Keratinocyte (primary cell): ENCODE measurements at regions not wholly inside any gene's neighbourhood (a gene's known extent, or its start where the extent isn't known, plus 50 kb on each side); places are given as distances from the start of the nearest gene placed in this dataset.

Source experiments
- DNase-seq: peaks from one replicate; pipeline ENCODE4 v3.0.0-alpha.2; 2011; ENCODE audit warnings: low read depth, missing footprints, low spot score
- FAIRE-seq: peaks from 2 replicates; lab custom pipeline; 2011; peaks lifted over from hg19 to GRCh38; lab: Jason Lieb, UNC
- H2AFZ ChIP-seq: 2 replicates; pipeline ENCODE4 v1.6.0; 2012; ENCODE audit warnings: low read length, control low read depth, inconsistent platforms; ENCODE audit not compliant: control insufficient read depth
- H3K27ac ChIP-seq: 2 replicates; pipeline ENCODE4 v1.5.1; 2011; ENCODE audit warnings: low read length; ENCODE audit not compliant: control insufficient read depth, insufficient read depth
- H3K27me3 ChIP-seq: 3 replicates; pipeline ENCODE4 v1.6.0; 2011; ENCODE audit warnings: low read length; ENCODE audit not compliant: control insufficient read depth, insufficient read depth; ENCODE audit errors: extremely low read depth
- H3K36me3 ChIP-seq, 2 experiments: 2 replicates in 1 of 2; 3 replicates in 1 of 2; pipeline ENCODE4 v1.5.1; 2011; ENCODE audit warnings: low read length in 2 of 2, mild to moderate bottlenecking in 1 of 2; ENCODE audit not compliant: control insufficient read depth in 2 of 2, insufficient read depth in 2 of 2; ENCODE audit errors: extremely low read depth in 1 of 2
- H3K4me1 ChIP-seq: 3 replicates; pipeline ENCODE4 v1.5.1; 2011; ENCODE audit warnings: low read length; ENCODE audit not compliant: control insufficient read depth, insufficient read depth; ENCODE audit errors: extremely low read depth
- H3K4me2 ChIP-seq: 3 replicates; pipeline ENCODE4 v1.6.0; 2011; ENCODE audit warnings: low read depth, low read length; ENCODE audit not compliant: control insufficient read depth, insufficient read depth; ENCODE audit errors: extremely low read depth
- H3K4me3 ChIP-seq, 3 experiments: fragments of 200-600 bp in 1 of 3; sonication (generic) in 1 of 3; 2 replicates in 2 of 3; 3 replicates in 1 of 3; pipeline ENCODE4 v1.5.1; 2011 to 2016; ENCODE audit warnings: low read length in 3 of 3, mild to moderate bottlenecking in 3 of 3, control low read depth in 2 of 3, inconsistent platforms in 1 of 3, low read depth in 1 of 3, mixed read lengths in 1 of 3, mixed run types in 1 of 3, moderate library complexity in 1 of 3; ENCODE audit not compliant: control insufficient read depth in 2 of 3, insufficient read depth in 2 of 3; ENCODE audit errors: extremely low read depth in 1 of 3
- H3K79me2 ChIP-seq: 2 replicates; pipeline ENCODE4 v1.6.0; 2012; ENCODE audit warnings: low read length; ENCODE audit not compliant: control insufficient read depth, insufficient read depth
- H3K9ac ChIP-seq: 3 replicates; pipeline ENCODE4 v1.6.0; 2011; ENCODE audit warnings: low read length; ENCODE audit not compliant: control insufficient read depth, insufficient read depth; ENCODE audit errors: extremely low read depth
- H3K9me1 ChIP-seq: 3 replicates; pipeline ENCODE4 v1.6.0; 2011; ENCODE audit warnings: low read length; ENCODE audit not compliant: control insufficient read depth, insufficient read depth; ENCODE audit errors: extremely low read depth
- H3K9me3 ChIP-seq: 2 replicates; pipeline ENCODE4 v1.5.1; 2012; ENCODE audit warnings: low read depth, low read length; ENCODE audit not compliant: control insufficient read depth
- H4K20me1 ChIP-seq: 3 replicates; pipeline ENCODE4 v1.6.0; 2011; ENCODE audit warnings: low read length; ENCODE audit not compliant: control insufficient read depth, insufficient read depth; ENCODE audit errors: extremely low read depth
- CTCF ChIP-seq, 3 experiments: IDR thresholded peaks in 1 of 3; conservative IDR thresholded peaks in 1 of 3; optimal IDR thresholded peaks in 1 of 3; 2 replicates in 2 of 3; 3 replicates in 1 of 3; pipeline versions ENCODE3 to v1.5.1; 2011; ENCODE audit warnings: low read length in 3 of 3, mild to moderate bottlenecking in 3 of 3, moderate library complexity in 2 of 3, control low read depth in 1 of 3, inconsistent platforms in 1 of 3; ENCODE audit not compliant: insufficient read depth in 2 of 3; ENCODE audit errors: extremely low read depth in 1 of 3
- EZH2 ChIP-seq: IDR thresholded peaks from one replicate; pipeline ENCODE4 v1.6.1; 2012; ENCODE audit warnings: inconsistent platforms, mild to moderate bottlenecking, low read length, moderate library complexity
- dilution Hi-C: fragments of 300-500 bp; cut with MboI; formaldehyde crosslinking; loops from one replicate; pipeline ENCODE4 v1.7.0; 2020; ENCODE audit warnings: low sequenced_read_pairs; ENCODE audit not compliant: extremely low pct_ligation_motif_present

GRCh38 chr2:142236181-142236580, 105.4 kb upstream of the LRP1B start:
- Histone ChIP-seq H3K79me2 (no peaks in the 10 kb centered on the region), H3K9me3 (no peaks in the 10 kb centered on the region), H4K20me1 (no peaks in the 10 kb centered on the region), H3K36me3 (no peaks in the 10 kb centered on the region), H3K4me3 (no peak overlapping the region), H3K27me3 (no peaks in the 10 kb centered on the region), H3K4me2 (no peak overlapping the region), H3K9ac (no peak overlapping the region), H3K4me1 (no peaks in the 10 kb centered on the region), H3K9me1 (no peaks in the 10 kb centered on the region), H3K27ac (no peak overlapping the region), H2AFZ (no peak overlapping the region)
- DNase-seq, result no peak
- dilution Hi-C loops, result no loop called here
- no peak for FAIRE-seq
- TF ChIP-seq CTCF (optimal IDR thresholded peaks at IDR 0.05 in 1 of 3, IDR thresholded peaks at IDR 0.05 in 1 of 3, conservative IDR thresholded peaks at IDR 0.05 in 1 of 3; ENCODE audit: extremely low read depth in 1 of 3, insufficient read depth in 2 of 3, low read length in 3 of 3) (no peak), EZH2 (no peak)

- dilution Hi-C loops, result no loop called here
- no peak overlapping the region for H2AFZ ChIP-seq
Measured at GRCh38 chr2:142234741-142235140, 103.9 kb upstream of the LRP1B start.

More at GRCh38 chr2:142234741-142235140, 103.9 kb upstream of the LRP1B start:
- FAIRE-seq, result no peak
- Histone ChIP-seq H3K79me2 (no peaks in the 10 kb centered on the region), H3K9me1 (no peaks in the 10 kb centered on the region), H3K9me3 (no peaks in the 10 kb centered on the region), H3K27me3 (no peaks in the 10 kb centered on the region), H3K4me2 (no peak overlapping the region), H3K9ac (no peak overlapping the region), H3K4me3 (no peak overlapping the region), H3K4me1 (no peaks in the 10 kb centered on the region), H4K20me1 (no peaks in the 10 kb centered on the region), H3K27ac (no peak overlapping the region), H3K36me3 (no peaks in the 10 kb centered on the region)
- TF ChIP-seq EZH2 (no peak), CTCF (optimal IDR thresholded peaks at IDR 0.05 in 1 of 3, IDR thresholded peaks at IDR 0.05 in 1 of 3, conservative IDR thresholded peaks at IDR 0.05 in 1 of 3; ENCODE audit: extremely low read depth in 1 of 3, insufficient read depth in 2 of 3, low read length in 3 of 3) (no peak)
- DNase-seq, result no peak
